Aorta (tissue), 5 donors: ENCODE measurements at regions not wholly inside any gene's neighbourhood (a gene's known extent, or its start where the extent isn't known, plus 50 kb on each side); places are given as distances from the start of the nearest gene placed in this dataset.
A peak's percentile ranks its signal among the peaks of the same experiment; 100 is the strongest.

ENCODE experiments used
- ATAC-seq: fragments of 200-7000 bp; cut with Tn5 transposase; one replicate; pipeline ENCODE4 v1.9.1; 2022; ENCODE audit warnings: moderate library complexity; ENCODE audit not compliant: low FRiP score
- DNase-seq, 2 donors: peaks; one replicate each; pipeline ENCODE4 v3.0.0-alpha.2; 2020
- H3K27ac ChIP-seq, 2 donors: one replicate each; pipeline ENCODE4 v1.5.1; 2013; ENCODE audit warnings: low read length in 2 of 2, mild to moderate bottlenecking in 2 of 2, moderate library complexity in 2 of 2, control low read depth in 1 of 2, inconsistent platforms in 1 of 2, low read depth in 1 of 2
- H3K27me3 ChIP-seq, 2 donors: one replicate each; pipeline ENCODE4 v1.6.1; 2013; ENCODE audit warnings: control low read depth in 1 of 2, low read length in 1 of 2, mild to moderate bottlenecking in 1 of 2, moderate library complexity in 1 of 2; ENCODE audit not compliant: insufficient read depth in 2 of 2, control insufficient read depth in 1 of 2
- H3K36me3 ChIP-seq, 2 donors: one replicate each; pipeline ENCODE4 v1.6.1; 2013; ENCODE audit warnings: control low read depth in 1 of 2, low read length in 1 of 2, mild to moderate bottlenecking in 1 of 2; ENCODE audit not compliant: insufficient read depth in 2 of 2, control insufficient read depth in 1 of 2
- H3K4me1 ChIP-seq, 2 donors: one replicate each; pipeline ENCODE4 v1.6.1; 2013; ENCODE audit warnings: low read length in 2 of 2, control low read depth in 1 of 2, mild to moderate bottlenecking in 1 of 2, moderate library complexity in 1 of 2; ENCODE audit not compliant: insufficient read depth in 2 of 2, control insufficient read depth in 1 of 2
- H3K4me3 ChIP-seq, 2 donors: one replicate each; pipeline ENCODE4 v1.5.1; 2013; ENCODE audit warnings: low read length in 2 of 2, control low read depth in 1 of 2, mild to moderate bottlenecking in 1 of 2
- H3K9me3 ChIP-seq: one replicate; pipeline ENCODE4 v1.6.1; 2013; ENCODE audit warnings: mild to moderate bottlenecking, low read length; ENCODE audit not compliant: control insufficient read depth
- WGBS, 2 donors: extraction: QIAGEN DNeasy Blood & Tissue Kit; methylation state at CpG; one replicate each; pipeline ENCODE4 v1.1.7; 2013; 5-methylcytosine and 5-hydroxymethylcytosine counted together
- intact Hi-C, 2 donors: fragments of 100-400 bp; cut with DNase I; formaldehyde crosslinking; loops; one replicate each; pipeline versions ENCODE4 v1.14.2 to v1.15.0; 2022
- donor health status: healthy with polysubstance abuse.
- donor health status: Bipolar disorder and iron deficiency.
- donor health status: DM: no; HTN: no; CAD: no.
- donor health status: DM: no; HTN: no; CAD: no.
- donor health status: DM: yes; HTN: yes; CAD: no.

GRCh38 chrX:122555925-122556324, 628.2 kb upstream of the GRIA3 start:
- Histone ChIP-seq H3K27ac (no peak overlapping the region), H3K36me3 (no peaks in the 10 kb centered on the region), H3K9me3 (no peaks in the 10 kb centered on the region), H3K4me3 (no peak overlapping the region), H3K4me1 (no peaks in the 10 kb centered on the region), H3K27me3 (no peaks in the 10 kb centered on the region)
- DNase-seq, result no peak
- intact Hi-C loops, result no loop called here
- 52 to 91% methylated on average over 2 of the region's 2 CpGs for WGBS, 2 donors
- ATAC-seq, result no peak

- no peaks in the 10 kb centered on the region for H3K4me1 ChIP-seq
- DNase-seq (peak in 1 of 2 donors; percentile 47), ATAC-seq (peak; percentile 59)
- intact Hi-C loops, result no loop called here
- H3K9me3 ChIP-seq, result no peaks in the 10 kb centered on the region
- no peak overlapping the region for H3K27ac ChIP-seq
- no peaks in the 10 kb centered on the region for H3K36me3 ChIP-seq
- 0 to 4% methylated on average over 1 of the region's 1 CpG for WGBS, 2 donors
- no peaks in the 10 kb centered on the region for H3K27me3 ChIP-seq
- no peak overlapping the region for H3K4me3 ChIP-seq
These were observed 618.1 kb upstream of the GRIA3 start for GRCh38 chrX:122565952-122566351.

- Histone ChIP-seq H3K27me3 (no peaks in the 10 kb centered on the region), H3K4me1 (no peaks in the 10 kb centered on the region), H3K4me3 (no peak overlapping the region), H3K27ac (no peak overlapping the region), H3K9me3 (no peaks in the 10 kb centered on the region), H3K36me3 (no peaks in the 10 kb centered on the region)
- intact Hi-C loops, result no loop called here
- ATAC-seq, result no peak
- DNase-seq, result no peak
These were observed 617.7 kb upstream of the GRIA3 start for GRCh38 chrX:122566401-122566800.

- Histone ChIP-seq H3K9me3 (no peaks in the 10 kb centered on the region), H3K4me1 (no peaks in the 10 kb centered on the region), H3K27me3 (no peaks in the 10 kb centered on the region), H3K36me3 (no peaks in the 10 kb centered on the region), H3K4me3 (no peak overlapping the region), H3K27ac (no peak overlapping the region)
- intact Hi-C loops, result no loop called here
- DNase-seq, result no peak
- no peak for ATAC-seq
- 59 to 73% methylated on average over 3 of the region's 3 CpGs for WGBS, 2 donors
These were observed 616.2 kb upstream of the GRIA3 start for GRCh38 chrX:122567911-122568310.

- no peaks in the 10 kb centered on the region for H3K36me3 ChIP-seq
- H3K27ac ChIP-seq, result no peak overlapping the region
- H3K4me1 ChIP-seq, result no peaks in the 10 kb centered on the region
- H3K27me3 ChIP-seq, result no peaks in the 10 kb centered on the region
- ATAC-seq (no peak), DNase-seq (no peak)
- no peaks in the 10 kb centered on the region for H3K9me3 ChIP-seq
- H3K4me3 ChIP-seq, result no peak overlapping the region
- 46 to 71% methylated on average over 4 of the region's 4 CpGs for WGBS, 2 donors
- intact Hi-C loops, result no loop called here
These were observed 611.6 kb upstream of the GRIA3 start for GRCh38 chrX:122572461-122572860.

GRCh38 chrX:122579036-122579435, 605.0 kb upstream of the GRIA3 start:
- Histone ChIP-seq H3K4me3 (no peak overlapping the region), H3K9me3 (no peaks in the 10 kb centered on the region), H3K36me3 (no peaks in the 10 kb centered on the region), H3K27me3 (no peaks in the 10 kb centered on the region), H3K27ac (no peak overlapping the region), H3K4me1 (no peaks in the 10 kb centered on the region)
- ATAC-seq, result no peak
- intact Hi-C loops, result no loop called here
- DNase-seq, result no peak
- WGBS, 2 donors, result 83 to 86% methylated on average over 2 of the region's 2 CpGs

GRCh38 chrX:122579526-122579925, 604.6 kb upstream of the GRIA3 start:
- 71 to 73% methylated on average over 2 of the region's 2 CpGs for WGBS, 2 donors
- ATAC-seq, result no peak
- Histone ChIP-seq H3K9me3 (no peaks in the 10 kb centered on the region), H3K36me3 (no peaks in the 10 kb centered on the region), H3K4me1 (no peaks in the 10 kb centered on the region), H3K27ac (no peak overlapping the region), H3K4me3 (no peak overlapping the region), H3K27me3 (no peaks in the 10 kb centered on the region)
- intact Hi-C loops, result no loop called here
- DNase-seq, result no peak

GRCh38 chrX:122582280-122582974, 601.7 kb upstream of the GRIA3 start:
- H3K9me3 ChIP-seq, result no peaks in the 10 kb centered on the region
- intact Hi-C loops, result no loop called here
- DNase-seq, result no peak
- no peaks in the 10 kb centered on the region for H3K27me3 ChIP-seq
- no peaks in the 10 kb centered on the region for H3K4me1 ChIP-seq
- ATAC-seq, result no peak
- H3K4me3 ChIP-seq, result no peak overlapping the region
- WGBS, 2 donors, result 71 to 86% methylated on average over 4 of the region's 4 CpGs
- H3K36me3 ChIP-seq, result no peaks in the 10 kb centered on the region
- no peak overlapping the region for H3K27ac ChIP-seq

GRCh38 chrX:122582975-122583305, 601.1 kb upstream of the GRIA3 start:
- DNase-seq, result no peak
- H3K27ac ChIP-seq, result no peak overlapping the region
- no peaks in the 10 kb centered on the region for H3K36me3 ChIP-seq
- H3K4me1 ChIP-seq, result no peaks in the 10 kb centered on the region
- no peak overlapping the region for H3K4me3 ChIP-seq
- intact Hi-C loops, result no loop called here
- no peak for ATAC-seq
- no peaks in the 10 kb centered on the region for H3K27me3 ChIP-seq
- H3K9me3 ChIP-seq, result no peaks in the 10 kb centered on the region
